Fibroblast of lung (primary cell): ENCODE measurements at regions not wholly inside any gene's neighbourhood (a gene's known extent, or its start where the extent isn't known, plus 50 kb on each side); places are given as distances from the start of the nearest gene placed in this dataset.

Experiments
- EZH2 ChIP-seq: IDR thresholded peaks from 2 replicates; pipeline ENCODE4 v1.5.1; 2012; ENCODE audit warnings: low read length, control low read depth, mild to moderate bottlenecking; ENCODE audit errors: missing control alignments
- TF ChIP-seq, protein P1 (sequence below), 2 donors: IDR thresholded peaks in 1 of 2; conservative IDR thresholded peaks in 1 of 2; 1 replicate in 1 of 2; 2 replicates in 1 of 2; pipeline ENCODE4 v1.5.1; 2011 to 2012; ENCODE audit warnings: low read length in 2 of 2, control low read depth in 1 of 2, inconsistent platforms in 1 of 2, low read depth in 1 of 2, mild to moderate bottlenecking in 1 of 2

DNA sequence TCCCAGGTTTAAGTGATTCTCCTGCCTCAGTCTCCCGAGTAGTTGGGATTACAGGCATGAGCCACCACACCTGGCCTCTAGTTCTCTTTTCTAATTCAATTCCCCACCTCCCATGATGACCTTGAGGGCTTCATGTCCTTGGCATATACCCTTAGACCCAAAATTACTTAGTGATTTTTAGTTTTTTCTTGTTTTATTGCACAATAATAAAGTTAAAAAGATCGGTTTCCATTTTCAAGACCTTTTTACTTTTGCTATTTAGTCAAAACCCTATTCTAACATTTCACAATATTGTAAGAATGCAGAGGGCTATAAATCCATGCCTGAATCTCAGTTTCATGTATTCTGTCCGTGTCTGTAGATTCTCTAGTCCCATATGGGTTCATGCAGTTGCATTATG is 354.6 kb upstream of the FANCL start:
- TF ChIP-seq, protein P1, sequence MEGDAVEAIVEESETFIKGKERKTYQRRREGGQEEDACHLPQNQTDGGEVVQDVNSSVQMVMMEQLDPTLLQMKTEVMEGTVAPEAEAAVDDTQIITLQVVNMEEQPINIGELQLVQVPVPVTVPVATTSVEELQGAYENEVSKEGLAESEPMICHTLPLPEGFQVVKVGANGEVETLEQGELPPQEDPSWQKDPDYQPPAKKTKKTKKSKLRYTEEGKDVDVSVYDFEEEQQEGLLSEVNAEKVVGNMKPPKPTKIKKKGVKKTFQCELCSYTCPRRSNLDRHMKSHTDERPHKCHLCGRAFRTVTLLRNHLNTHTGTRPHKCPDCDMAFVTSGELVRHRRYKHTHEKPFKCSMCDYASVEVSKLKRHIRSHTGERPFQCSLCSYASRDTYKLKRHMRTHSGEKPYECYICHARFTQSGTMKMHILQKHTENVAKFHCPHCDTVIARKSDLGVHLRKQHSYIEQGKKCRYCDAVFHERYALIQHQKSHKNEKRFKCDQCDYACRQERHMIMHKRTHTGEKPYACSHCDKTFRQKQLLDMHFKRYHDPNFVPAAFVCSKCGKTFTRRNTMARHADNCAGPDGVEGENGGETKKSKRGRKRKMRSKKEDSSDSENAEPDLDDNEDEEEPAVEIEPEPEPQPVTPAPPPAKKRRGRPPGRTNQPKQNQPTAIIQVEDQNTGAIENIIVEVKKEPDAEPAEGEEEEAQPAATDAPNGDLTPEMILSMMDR (conservative IDR thresholded peaks at IDR 0.05 in 1 of 2, IDR thresholded peaks at IDR 0.05 in 1 of 2; ENCODE audit: low read depth in 1 of 2, low read length in 2 of 2), result no peak
- no peak for TF ChIP-seq EZH2
